Prostate gland (tissue), 2 donors: ENCODE measurements at regions not wholly inside any gene's neighbourhood (a gene's known extent, or its start where the extent isn't known, plus 50 kb on each side); places are given as distances from the start of the nearest gene placed in this dataset.

Source experiments
- CTCF ChIP-seq, 4 experiments: fragments of 200-600 bp in 2 of 4; fragments of 450-650 bp in 2 of 4; sonication (generic) in 2 of 4; IDR thresholded peaks; 1 replicate in 3 of 4; 2 replicates in 1 of 4; pipeline ENCODE4 v1.5.1; 2016 to 2019; ENCODE audit warnings: antibody characterized with exemption in 4 of 4, mild to moderate bottlenecking in 2 of 4, moderate library complexity in 2 of 4
- POLR2A ChIP-seq: fragments of 450-650 bp; IDR thresholded peaks from one replicate; pipeline ENCODE4 v1.6.1; 2016; ENCODE audit warnings: antibody characterized with exemption, mild to moderate bottlenecking
- POLR2AphosphoS5 ChIP-seq: sonication (generic); formaldehyde crosslinking; IDR thresholded peaks from one replicate; pipeline ENCODE4 v1.6.1; 2017; ENCODE audit warnings: antibody characterized with exemption

GRCh38 chr1:47562147-47562546 is 124.3 kb downstream of the FOXD2 start:
- TF ChIP-seq POLR2AphosphoS5 = no peak
- TF ChIP-seq POLR2A = no peak
- no peak for TF ChIP-seq CTCF (IDR thresholded peaks at IDR 0.05)
